Liver (tissue), 7 donors: ENCODE measurements at regions not wholly inside any gene's neighbourhood (a gene's known extent, or its start where the extent isn't known, plus 50 kb on each side); places are given as distances from the start of the nearest gene placed in this dataset.

Source experiments
- DNase-seq: peaks from one replicate; pipeline ENCODE4 v3.0.0-alpha.2; 2017; ENCODE audit warnings: low spot score
- H3K27ac ChIP-seq, 2 donors: one replicate each; pipeline ENCODE4 v1.7.0; 2013; ENCODE audit warnings: inconsistent platforms in 2 of 2, low read length in 2 of 2, control low read depth in 1 of 2, low read depth in 1 of 2, mild to moderate bottlenecking in 1 of 2
- H3K27me3 ChIP-seq, 4 donors: one replicate each; pipeline versions ENCODE4 v1.6.1 to v1.7.0; 2013; ENCODE audit warnings: low read length in 3 of 4, inconsistent platforms in 1 of 4, mild to moderate bottlenecking in 1 of 4, moderate library complexity in 1 of 4; ENCODE audit not compliant: control insufficient read depth in 4 of 4, insufficient read depth in 4 of 4
- H3K36me3 ChIP-seq, 4 donors: one replicate each; pipeline versions ENCODE4 v1.6.1 to v1.7.0; 2013; ENCODE audit warnings: low read length in 3 of 4, mild to moderate bottlenecking in 3 of 4, low read depth in 1 of 4, moderate library complexity in 1 of 4; ENCODE audit not compliant: control insufficient read depth in 4 of 4, insufficient read depth in 3 of 4
- H3K4me1 ChIP-seq, 4 donors: one replicate each; pipeline versions ENCODE4 v1.6.1 to v1.7.0; 2013; ENCODE audit warnings: low read length in 3 of 4, mild to moderate bottlenecking in 3 of 4, moderate library complexity in 1 of 4; ENCODE audit not compliant: control insufficient read depth in 4 of 4, insufficient read depth in 4 of 4
- H3K4me3 ChIP-seq, 3 donors: one replicate each; pipeline versions ENCODE4 v1.6.1 to v1.7.0; 2013; ENCODE audit warnings: low read length in 3 of 3, control low read depth in 1 of 3, low read depth in 1 of 3, mild to moderate bottlenecking in 1 of 3
- H3K9ac ChIP-seq, 2 donors: one replicate each; pipeline ENCODE4 v1.7.0; 2013; ENCODE audit warnings: low read length in 2 of 2, mild to moderate bottlenecking in 2 of 2, moderate library complexity in 2 of 2, control low read depth in 1 of 2, low read depth in 1 of 2
- H3K9me3 ChIP-seq, 4 donors: one replicate each; pipeline versions ENCODE4 v1.6.1 to v1.7.0; 2013; ENCODE audit warnings: low read length in 3 of 4; ENCODE audit not compliant: control insufficient read depth in 4 of 4
- ATF3 ChIP-seq: IDR thresholded peaks from 2 replicates; pipeline ENCODE4 v1.6.1; 2016; ENCODE audit warnings: antibody characterized with exemption
- FOXA2 ChIP-seq: IDR thresholded peaks from 2 replicates; pipeline ENCODE4 v1.6.1; 2016; ENCODE audit warnings: antibody characterized with exemption
- GABPA ChIP-seq, 2 donors: IDR thresholded peaks in 1 of 2; conservative IDR thresholded peaks in 1 of 2; 2 replicates each; pipeline ENCODE4 v1.6.1; 2016; ENCODE audit warnings: antibody characterized with exemption in 2 of 2, mild to moderate bottlenecking in 1 of 2, moderate library complexity in 1 of 2
- HNF4A ChIP-seq, 2 donors: conservative IDR thresholded peaks; 2 replicates each; pipeline ENCODE4 v1.6.1; 2016; ENCODE audit warnings: antibody characterized with exemption in 2 of 2, mild to moderate bottlenecking in 2 of 2
- MAX ChIP-seq: IDR thresholded peaks from 2 replicates; pipeline ENCODE4 v1.6.1; 2016; ENCODE audit warnings: antibody characterized with exemption
- NR2F2 ChIP-seq: IDR thresholded peaks from 2 replicates; pipeline ENCODE4 v1.6.1; 2016; ENCODE audit warnings: antibody characterized with exemption
- RAD21 ChIP-seq, 2 donors: IDR thresholded peaks; 2 replicates each; pipeline ENCODE4 v1.6.1; 2016; ENCODE audit warnings: antibody characterized with exemption in 2 of 2, mild to moderate bottlenecking in 2 of 2
- REST ChIP-seq: IDR thresholded peaks from 2 replicates; pipeline ENCODE4 v1.6.1; 2016; ENCODE audit warnings: antibody characterized with exemption, mild to moderate bottlenecking
- RXRA ChIP-seq, 2 donors: IDR thresholded peaks; 2 replicates each; pipeline ENCODE4 v1.6.1; 2017 to 2018; ENCODE audit warnings: antibody characterized with exemption in 2 of 2, mild to moderate bottlenecking in 1 of 2
- SP1 ChIP-seq: IDR thresholded peaks from 2 replicates; pipeline ENCODE4 v1.6.1; 2018; ENCODE audit warnings: antibody characterized with exemption, mild to moderate bottlenecking
- TAF1 ChIP-seq: conservative IDR thresholded peaks from 2 replicates; pipeline ENCODE4 v1.6.1; 2016; ENCODE audit warnings: antibody characterized with exemption, mild to moderate bottlenecking
- YY1 ChIP-seq: IDR thresholded peaks from 2 replicates; pipeline ENCODE4 v1.6.1; 2016; ENCODE audit warnings: antibody characterized with exemption, mild to moderate bottlenecking
- ZBTB33 ChIP-seq: IDR thresholded peaks from 2 replicates; pipeline ENCODE4 v1.6.1; 2016; ENCODE audit warnings: antibody characterized with exemption
- WGBS: extraction: QIAGEN DNeasy Blood & Tissue Kit; methylation state at CpG from one replicate; pipeline ENCODE4 v1.1.7; 2013; 5-methylcytosine and 5-hydroxymethylcytosine counted together
- donor health status: healthy.
- donor health status: healthy.
- donor health status: healthy.
- donor health status: healthy.

- H3K9ac ChIP-seq, result peak overlapping the region in 1 of 2 donors; percentile 16
- no peak overlapping the region for H3K4me3 ChIP-seq
- no peak for TF ChIP-seq TAF1
- TF ChIP-seq MAX, result no peak
- no peak for TF ChIP-seq FOXA2
- no peak for TF ChIP-seq SP1
- no peak for TF ChIP-seq YY1
- no peaks in the 10 kb centered on the region for H3K36me3 ChIP-seq
- no peaks in the 10 kb centered on the region for H3K9me3 ChIP-seq
- peak overlapping the region; percentile 1 to 34 for H3K27ac ChIP-seq
- H3K27me3 ChIP-seq, result no peaks in the 10 kb centered on the region
- no peak for DNase-seq
- no peaks in the 10 kb centered on the region for H3K4me1 ChIP-seq
- WGBS, result 66% methylated on average over 6 of the region's 6 CpGs
Observed at GRCh38 chr7:33814936-33815335, 90.4 kb upstream of the BMPER start.

GRCh38 chr7:33815336-33815735 lies 90.0 kb upstream of the BMPER start:
- H3K36me3 ChIP-seq, result no peaks in the 10 kb centered on the region
- H3K4me3 ChIP-seq, result no peak overlapping the region
- H3K4me1 ChIP-seq, result no peaks in the 10 kb centered on the region
- no peaks in the 10 kb centered on the region for H3K27me3 ChIP-seq
- 74% methylated on average over 3 of the region's 3 CpGs for WGBS
- DNase-seq, result no peak
- no peak overlapping the region for H3K27ac ChIP-seq
- no peaks in the 10 kb centered on the region for H3K9me3 ChIP-seq
- TF ChIP-seq REST, result no peak
- TF ChIP-seq SP1, result no peak
- TF ChIP-seq GABPA (IDR thresholded peaks at IDR 0.05 in 1 of 2, conservative IDR thresholded peaks at IDR 0.05 in 1 of 2), result no peak
- TF ChIP-seq ZBTB33, result no peak
- TF ChIP-seq RAD21 (IDR thresholded peaks at IDR 0.05), result no peak
- H3K9ac ChIP-seq, result peak overlapping the region in 1 of 2 donors; percentile 16

- no peak overlapping the region for H3K4me3 ChIP-seq
- H3K4me1 ChIP-seq, result no peaks in the 10 kb centered on the region
- H3K36me3 ChIP-seq, result no peaks in the 10 kb centered on the region
- no peak overlapping the region for H3K9ac ChIP-seq
- no peak for DNase-seq
- no peaks in the 10 kb centered on the region for H3K9me3 ChIP-seq
- no peaks in the 10 kb centered on the region for H3K27me3 ChIP-seq
- no peak overlapping the region for H3K27ac ChIP-seq
- TF ChIP-seq RXRA (IDR thresholded peaks at IDR 0.05), result no peak
- TF ChIP-seq YY1, result no peak
- no peak for TF ChIP-seq REST
- no peak for TF ChIP-seq FOXA2
- TF ChIP-seq ZBTB33, result no peak
- no peak for TF ChIP-seq SP1
- TF ChIP-seq NR2F2, result no peak
- TF ChIP-seq GABPA (IDR thresholded peaks at IDR 0.05 in 1 of 2, conservative IDR thresholded peaks at IDR 0.05 in 1 of 2), result no peak
- TF ChIP-seq ATF3, result no peak
- TF ChIP-seq HNF4A (conservative IDR thresholded peaks at IDR 0.05), result no peak
Observed at GRCh38 chr7:33816106-33816505, 89.2 kb upstream of the BMPER start.
